Stimulated activated memory B cell treated with anti-CD40 and anti-IgM and Interleukin-4, amounts not matched to agents 10 μg/mL and 1 μg/mL and 100 μg/mL, for 72 hours (primary cell): ENCODE measurements at regions not wholly inside any gene's neighbourhood (a gene's known extent, or its start where the extent isn't known, plus 50 kb on each side); places are given as distances from the start of the nearest gene placed in this dataset.

Source experiments
- ATAC-seq: fragments of 150-1000 bp; cut with Tn5 transposase; 2 replicates; pipeline ENCODE4 v1.10.0; 2021
- H3K27ac Mint-ChIP-seq: one replicate; pipeline ENCODE4 v1.8.0; 2022; ENCODE audit warnings: mild to moderate bottlenecking, mixed read lengths
- H3K27me3 Mint-ChIP-seq: one replicate; pipeline ENCODE4 v1.8.0; 2022; ENCODE audit warnings: mixed read lengths
- H3K36me3 Mint-ChIP-seq: one replicate; pipeline ENCODE4 v1.8.0; 2022; ENCODE audit warnings: mixed read lengths
- H3K4me1 Mint-ChIP-seq: one replicate; pipeline ENCODE4 v1.8.0; 2022; ENCODE audit warnings: mixed read lengths
- H3K4me3 Mint-ChIP-seq: one replicate; pipeline ENCODE4 v1.8.0; 2022; ENCODE audit warnings: mild to moderate bottlenecking, moderate library complexity, mixed read lengths
- H3K9me3 Mint-ChIP-seq: one replicate; pipeline ENCODE4 v1.8.0; 2022; ENCODE audit warnings: mixed read lengths

- Mint-ChIP-seq H3K27me3 (no peaks in the 10 kb centered on the region), H3K9me3 (no peaks in the 10 kb centered on the region), H3K4me3 (no peak overlapping the region), H3K4me1 (no peaks in the 10 kb centered on the region), H3K36me3 (no peaks in the 10 kb centered on the region), H3K27ac (no peak overlapping the region)
- ATAC-seq = no peak
Observed at GRCh38 chr4:79472693-79473438, 64.8 kb upstream of the GK2 start.

- Mint-ChIP-seq H3K9me3 (no peaks in the 10 kb centered on the region), H3K36me3 (no peaks in the 10 kb centered on the region), H3K4me1 (no peaks in the 10 kb centered on the region), H3K27ac (no peak overlapping the region), H3K4me3 (no peak overlapping the region), H3K27me3 (no peaks in the 10 kb centered on the region)
- no peak for ATAC-seq
Observed at GRCh38 chr4:79472036-79472435, 64.0 kb upstream of the GK2 start.

GRCh38 chr4:79471309-79471708 is 63.3 kb upstream of the GK2 start:
- Mint-ChIP-seq H3K4me3 (no peak overlapping the region), H3K4me1 (no peaks in the 10 kb centered on the region), H3K9me3 (no peaks in the 10 kb centered on the region)

GRCh38 chr4:79467246-79467932 is 59.4 kb upstream of the GK2 start:
- Mint-ChIP-seq H3K9me3 (no peaks in the 10 kb centered on the region), H3K4me1 (no peaks in the 10 kb centered on the region), H3K27me3 (peaks cover 3% of the 10 kb centered on the region), H3K4me3 (no peak overlapping the region), H3K27ac (no peak overlapping the region), H3K36me3 (no peaks in the 10 kb centered on the region)
- ATAC-seq = no peak

More at GRCh38 chr4:79471309-79471708, 63.3 kb upstream of the GK2 start:
- ATAC-seq = no peak
- Mint-ChIP-seq H3K27me3 (no peaks in the 10 kb centered on the region), H3K36me3 (no peaks in the 10 kb centered on the region), H3K27ac (no peak overlapping the region)

GRCh38 chr4:79466621-79467020 is 58.6 kb upstream of the GK2 start:
- H3K4me3 Mint-ChIP-seq = no peak overlapping the region
- H3K36me3 Mint-ChIP-seq = no peaks in the 10 kb centered on the region
- H3K4me1 Mint-ChIP-seq = no peaks in the 10 kb centered on the region
- H3K9me3 Mint-ChIP-seq = no peaks in the 10 kb centered on the region
- ATAC-seq = no peak
- H3K27me3 Mint-ChIP-seq = peaks cover 11% of the 10 kb centered on the region
- no peak overlapping the region for H3K27ac Mint-ChIP-seq
